Natural killer cell (primary cell): ENCODE measurements at regions not wholly inside any gene's neighbourhood (a gene's known extent, or its start where the extent isn't known, plus 50 kb on each side); places are given as distances from the start of the nearest gene placed in this dataset.

Experiments used
- ATAC-seq, 3 donors: fragments of 150-1000 bp in 2 of 3; fragments of 200-7000 bp in 1 of 3; cut with Tn5 transposase; 1 replicate in 1 of 3; 2 replicates in 2 of 3; pipeline ENCODE4 v1.10.0; 2021; ENCODE audit warnings: mild to moderate bottlenecking in 2 of 3, moderate library complexity in 2 of 3
- DNase-seq, 2 donors: peaks; one replicate each; pipeline versions ENCODE4 v3.0.0 to v3.0.0-alpha.2; 2013 to 2021; ENCODE audit warnings: mixed read lengths in 1 of 2
- H3K27ac ChIP-seq: one replicate; pipeline ENCODE4 v1.5.1; 2013; ENCODE audit warnings: mild to moderate bottlenecking, low read length
- H3K27me3 ChIP-seq: one replicate; pipeline ENCODE4 v1.6.1; 2013; ENCODE audit warnings: low read length; ENCODE audit not compliant: control insufficient read depth, insufficient read depth
- H3K36me3 ChIP-seq: one replicate; pipeline ENCODE4 v1.6.1; 2013; ENCODE audit warnings: low read length; ENCODE audit not compliant: control insufficient read depth, insufficient read depth
- H3K4me1 ChIP-seq: one replicate; pipeline ENCODE4 v1.6.1; 2013; ENCODE audit warnings: low read length; ENCODE audit not compliant: control insufficient read depth, insufficient read depth
- H3K4me3 ChIP-seq: one replicate; pipeline ENCODE4 v1.5.1; 2013; ENCODE audit warnings: low read length
- H3K9me3 ChIP-seq: one replicate; pipeline ENCODE4 v1.6.1; 2013; ENCODE audit warnings: low read length; ENCODE audit not compliant: control insufficient read depth, insufficient read depth
- H3K27ac Mint-ChIP-seq, 2 donors: one replicate each; pipeline ENCODE4 v1.8.0; 2022; ENCODE audit warnings: mild to moderate bottlenecking in 2 of 2, mixed read lengths in 2 of 2, moderate library complexity in 1 of 2
- H3K27me3 Mint-ChIP-seq, 2 donors: one replicate each; pipeline ENCODE4 v1.8.0; 2022; ENCODE audit warnings: low read depth in 2 of 2, mixed read lengths in 2 of 2
- H3K36me3 Mint-ChIP-seq: one replicate; pipeline ENCODE4 v1.8.0; 2022; ENCODE audit warnings: mixed read lengths
- H3K4me1 Mint-ChIP-seq, 2 donors: one replicate each; pipeline ENCODE4 v1.8.0; 2022; ENCODE audit warnings: mixed read lengths in 2 of 2
- H3K4me3 Mint-ChIP-seq: one replicate; pipeline ENCODE4 v1.8.0; 2022; ENCODE audit warnings: mild to moderate bottlenecking, moderate library complexity, mixed read lengths
- H3K9me3 Mint-ChIP-seq, 2 donors: one replicate each; pipeline ENCODE4 v1.8.0; 2022; ENCODE audit warnings: mixed read lengths in 2 of 2
- CTCF ChIP-seq: fragments of 200-600 bp; IDR thresholded peaks from one replicate; pipeline ENCODE4 v1.8.0; 2022; ENCODE audit warnings: antibody characterized with exemption
- WGBS: methylation state at CpG from one replicate; pipeline ENCODE4 v1.1.7; 2013; ENCODE audit warnings: missing lambda C conversion rate; ENCODE audit not compliant: insufficient coverage; 5-methylcytosine and 5-hydroxymethylcytosine counted together
- intact Hi-C: fragments of 100-400 bp; cut with micrococcal nuclease; formaldehyde crosslinking; loops from one replicate; pipeline ENCODE4 v1.14.2; 2022

GRCh38 chr12:75836533-75836932, 195.0 kb downstream of the PHLDA1 start:
- intact Hi-C loops: no loop called here

DNA sequence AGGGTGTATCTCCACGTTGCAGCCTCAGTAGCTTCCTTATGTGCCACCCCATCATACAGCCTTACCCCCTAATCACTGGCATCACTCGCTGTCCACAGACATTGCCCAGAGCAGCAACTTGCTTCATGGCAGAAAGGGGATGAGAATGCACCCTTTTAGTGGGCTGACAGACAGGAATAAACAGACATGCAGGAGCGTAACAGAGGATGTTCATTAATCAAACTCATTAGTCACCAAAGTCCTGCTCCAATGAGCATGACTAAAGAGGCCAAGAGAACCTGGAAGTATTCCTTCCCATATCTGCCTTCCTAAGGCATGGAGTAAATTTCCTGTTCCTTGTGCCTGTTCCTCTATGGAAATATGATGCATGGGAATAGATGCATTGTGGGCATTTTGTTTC, 197.0 kb downstream of the PHLDA1 start:
- no peaks in the 10 kb centered on the region for H3K4me1 Mint-ChIP-seq
- H3K9me3 Mint-ChIP-seq: no peaks in the 10 kb centered on the region
- no peaks in the 10 kb centered on the region for H3K27me3 ChIP-seq
- H3K9me3 ChIP-seq: no peaks in the 10 kb centered on the region
- intact Hi-C loops: no loop called here
- H3K36me3 ChIP-seq: no peaks in the 10 kb centered on the region
- H3K36me3 Mint-ChIP-seq: no peaks in the 10 kb centered on the region
- H3K27me3 Mint-ChIP-seq: peaks cover 8 to 12% of the 10 kb centered on the region in 2 donors
- no peak overlapping the region for H3K27ac ChIP-seq
- no peak for ATAC-seq
- no peak overlapping the region for H3K4me3 ChIP-seq
- 89% methylated on average over 3 of the region's 3 CpGs for WGBS
- no peak overlapping the region for H3K27ac Mint-ChIP-seq
- no peak for DNase-seq
- H3K4me3 Mint-ChIP-seq: no peak overlapping the region
- no peak for TF ChIP-seq CTCF
- no peaks in the 10 kb centered on the region for H3K4me1 ChIP-seq

More at GRCh38 chr12:75836533-75836932, 195.0 kb downstream of the PHLDA1 start:
- H3K27me3 ChIP-seq: no peaks in the 10 kb centered on the region
- Mint-ChIP-seq H3K9me3 (no peaks in the 10 kb centered on the region), H3K4me3 (no peak overlapping the region), H3K27me3 (peaks cover 0 to 11% of the 10 kb centered on the region in 2 donors), H3K4me1 (no peaks in the 10 kb centered on the region), H3K27ac (no peak overlapping the region), H3K36me3 (no peaks in the 10 kb centered on the region)
- H3K27ac ChIP-seq: no peak overlapping the region
- H3K9me3 ChIP-seq: no peaks in the 10 kb centered on the region
- ATAC-seq (no peak), DNase-seq (no peak)
- no peaks in the 10 kb centered on the region for H3K36me3 ChIP-seq
- H3K4me3 ChIP-seq: no peak overlapping the region
- no peak for TF ChIP-seq CTCF
- no peaks in the 10 kb centered on the region for H3K4me1 ChIP-seq

- Mint-ChIP-seq H3K4me1 (no peaks in the 10 kb centered on the region), H3K4me3 (no peak overlapping the region), H3K9me3 (no peaks in the 10 kb centered on the region), H3K27me3 (peaks cover 12 to 21% of the 10 kb centered on the region in 2 donors), H3K36me3 (no peaks in the 10 kb centered on the region), H3K27ac (no peak overlapping the region)
- H3K27ac ChIP-seq: no peak overlapping the region
- intact Hi-C loops: no loop called here
- WGBS: 89% methylated on average over 1 of the region's 3 CpGs
- H3K9me3 ChIP-seq: no peaks in the 10 kb centered on the region
- H3K4me3 ChIP-seq: no peak overlapping the region
- ATAC-seq (no peak), DNase-seq (no peak)
- TF ChIP-seq CTCF: no peak
- H3K27me3 ChIP-seq: no peaks in the 10 kb centered on the region
- H3K4me1 ChIP-seq: no peaks in the 10 kb centered on the region
- no peaks in the 10 kb centered on the region for H3K36me3 ChIP-seq
Observed at GRCh38 chr12:75833268-75833667, 198.3 kb downstream of the PHLDA1 start.

DNA sequence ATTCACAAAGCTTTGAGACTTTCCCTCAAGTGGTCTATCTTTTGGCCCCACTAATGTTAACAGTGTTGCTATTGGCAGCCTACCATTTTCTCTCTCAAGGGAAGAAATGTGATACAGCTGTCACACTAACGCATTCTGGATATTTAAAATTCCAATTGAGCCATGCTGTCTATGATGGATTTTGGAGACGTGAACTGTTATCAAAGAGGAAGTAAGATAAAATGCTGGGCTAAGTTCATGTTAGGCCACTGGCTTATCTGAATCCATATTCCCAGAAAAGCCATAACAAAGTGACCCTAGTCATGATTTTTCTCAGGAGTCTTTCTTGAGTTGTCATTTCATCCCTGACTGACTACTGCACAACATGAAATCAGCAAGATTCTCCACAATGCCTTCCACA, 200.2 kb downstream of the PHLDA1 start:
- H3K27me3 ChIP-seq: no peaks in the 10 kb centered on the region
- DNase-seq: no peak
- no peaks in the 10 kb centered on the region for H3K4me1 ChIP-seq
- no peaks in the 10 kb centered on the region for H3K36me3 ChIP-seq
- no peak for TF ChIP-seq CTCF
- Mint-ChIP-seq H3K9me3 (no peaks in the 10 kb centered on the region), H3K27me3 (peaks cover 12 to 22% of the 10 kb centered on the region in 2 donors), H3K4me3 (no peak overlapping the region), H3K27ac (no peak overlapping the region), H3K36me3 (no peaks in the 10 kb centered on the region), H3K4me1 (no peaks in the 10 kb centered on the region)
- H3K9me3 ChIP-seq: no peaks in the 10 kb centered on the region
- no peak overlapping the region for H3K4me3 ChIP-seq
- intact Hi-C loops: no loop called here
- ATAC-seq: no peak
- 80% methylated on average over 2 of the region's 2 CpGs for WGBS
- H3K27ac ChIP-seq: no peak overlapping the region
